Hepatocyte (in vitro differentiated cells): ENCODE measurements at regions not wholly inside any gene's neighbourhood (a gene's known extent, or its start where the extent isn't known, plus 50 kb on each side); places are given as distances from the start of the nearest gene placed in this dataset.

Experiments
- EZH2 ChIP-seq: fragments of 200-600 bp; sonication (generic); IDR thresholded peaks from 2 replicates; pipeline ENCODE4 v1.6.1; 2016; ENCODE audit warnings: antibody characterized with exemption, mild to moderate bottlenecking, borderline replicate concordance
- TF ChIP-seq, protein P1 (sequence below): fragments of 200-600 bp; sonication (generic); IDR thresholded peaks from 2 replicates; pipeline ENCODE4 v1.5.1; 2016; ENCODE audit warnings: antibody characterized with exemption, mild to moderate bottlenecking; ENCODE audit not compliant: poor library complexity

DNA sequence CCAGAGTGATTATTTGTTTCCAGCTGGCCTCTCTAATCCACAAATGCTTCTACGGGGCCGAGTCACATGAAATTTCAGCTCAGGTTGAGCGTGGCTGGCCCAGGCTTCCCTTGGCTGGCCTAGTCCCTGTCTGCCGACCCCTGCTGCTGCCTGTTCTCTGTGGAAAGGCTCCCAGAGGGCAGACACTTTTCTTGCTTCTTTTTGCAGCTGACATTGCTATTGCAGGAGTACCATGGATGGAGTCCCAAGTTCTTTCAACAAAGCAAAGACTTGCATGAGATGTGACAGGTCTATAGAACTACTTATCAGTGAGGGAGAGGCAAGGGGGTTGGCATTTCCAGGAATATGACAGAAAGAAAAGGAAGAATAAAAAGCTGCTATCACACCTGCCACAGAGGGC lies 287.4 kb upstream of the ARRDC3 start:
- TF ChIP-seq, protein P1, sequence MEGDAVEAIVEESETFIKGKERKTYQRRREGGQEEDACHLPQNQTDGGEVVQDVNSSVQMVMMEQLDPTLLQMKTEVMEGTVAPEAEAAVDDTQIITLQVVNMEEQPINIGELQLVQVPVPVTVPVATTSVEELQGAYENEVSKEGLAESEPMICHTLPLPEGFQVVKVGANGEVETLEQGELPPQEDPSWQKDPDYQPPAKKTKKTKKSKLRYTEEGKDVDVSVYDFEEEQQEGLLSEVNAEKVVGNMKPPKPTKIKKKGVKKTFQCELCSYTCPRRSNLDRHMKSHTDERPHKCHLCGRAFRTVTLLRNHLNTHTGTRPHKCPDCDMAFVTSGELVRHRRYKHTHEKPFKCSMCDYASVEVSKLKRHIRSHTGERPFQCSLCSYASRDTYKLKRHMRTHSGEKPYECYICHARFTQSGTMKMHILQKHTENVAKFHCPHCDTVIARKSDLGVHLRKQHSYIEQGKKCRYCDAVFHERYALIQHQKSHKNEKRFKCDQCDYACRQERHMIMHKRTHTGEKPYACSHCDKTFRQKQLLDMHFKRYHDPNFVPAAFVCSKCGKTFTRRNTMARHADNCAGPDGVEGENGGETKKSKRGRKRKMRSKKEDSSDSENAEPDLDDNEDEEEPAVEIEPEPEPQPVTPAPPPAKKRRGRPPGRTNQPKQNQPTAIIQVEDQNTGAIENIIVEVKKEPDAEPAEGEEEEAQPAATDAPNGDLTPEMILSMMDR: no peak
- TF ChIP-seq EZH2: no peak
